Body of pancreas (tissue), 4 donors: ENCODE measurements at regions not wholly inside any gene's neighbourhood (a gene's known extent, or its start where the extent isn't known, plus 50 kb on each side); places are given as distances from the start of the nearest gene placed in this dataset.

Experiments
- ATAC-seq: fragments of 150-250 bp; one replicate; pipeline ENCODE4 v1.9.1; 2016
- DNase-seq, 4 donors: peaks; one replicate each; pipeline ENCODE4 v3.0.0-alpha.2; 2019
- H3K27ac ChIP-seq, 4 donors: fragments of 200-600 bp; sonication (generic); 1 replicate in 3 of 4; 2 replicates in 1 of 4; pipeline versions ENCODE4 v1.5.1 to v1.6.1; 2016 to 2019; ENCODE audit warnings: mild to moderate bottlenecking in 1 of 4, mixed read lengths in 1 of 4, moderate library complexity in 1 of 4
- H3K27me3 ChIP-seq, 2 donors: fragments of 200-600 bp; sonication (generic); one replicate each; pipeline ENCODE4 v1.6.0; 2016; ENCODE audit warnings: mild to moderate bottlenecking in 1 of 2
- H3K36me3 ChIP-seq, 2 donors: fragments of 200-600 bp; sonication (generic); replicated peaks in 1 of 2; 2 replicates each; pipeline ENCODE4 v1.5.1; 2016; ENCODE audit warnings: low read depth in 2 of 2; ENCODE audit not compliant: insufficient read depth in 1 of 2
- H3K4me1 ChIP-seq: fragments of 200-600 bp; sonication (generic); one replicate; pipeline ENCODE4 v1.6.0; 2016
- H3K4me3 ChIP-seq, 2 donors: fragments of 200-600 bp; sonication (generic); 1 replicate in 1 of 2; 2 replicates in 1 of 2; pipeline ENCODE4 v1.5.1; 2016 to 2019
- H3K9me3 ChIP-seq, 3 donors: fragments of 200-600 bp; sonication (generic); 1 replicate in 2 of 3; 2 replicates in 1 of 3; pipeline ENCODE4 v1.5.1; 2016
- POLR2A ChIP-seq, 3 donors: fragments of 450-650 bp; IDR thresholded peaks; one replicate each; pipeline ENCODE4 v1.6.1; 2016; ENCODE audit warnings: antibody characterized with exemption in 3 of 3, mild to moderate bottlenecking in 2 of 3
- WGBS, 2 donors: methylation state at CpG; one replicate each; pipeline ENCODE4 v1.1.5; 2017; 5-methylcytosine and 5-hydroxymethylcytosine counted together
- intact Hi-C: fragments of 100-400 bp; cut with DNase I; formaldehyde crosslinking; loops from one replicate; pipeline ENCODE4 v1.15.1; 2023
- TF ChIP-seq, protein P1 (sequence below), 7 experiments: fragments of 450-650 bp in 4 of 7; fragments of 200-600 bp in 3 of 7; sonication (generic) in 3 of 7; IDR thresholded peaks; one replicate each; pipeline ENCODE4 v1.5.1; 2016 to 2019; ENCODE audit warnings: antibody characterized with exemption in 7 of 7

DNA sequence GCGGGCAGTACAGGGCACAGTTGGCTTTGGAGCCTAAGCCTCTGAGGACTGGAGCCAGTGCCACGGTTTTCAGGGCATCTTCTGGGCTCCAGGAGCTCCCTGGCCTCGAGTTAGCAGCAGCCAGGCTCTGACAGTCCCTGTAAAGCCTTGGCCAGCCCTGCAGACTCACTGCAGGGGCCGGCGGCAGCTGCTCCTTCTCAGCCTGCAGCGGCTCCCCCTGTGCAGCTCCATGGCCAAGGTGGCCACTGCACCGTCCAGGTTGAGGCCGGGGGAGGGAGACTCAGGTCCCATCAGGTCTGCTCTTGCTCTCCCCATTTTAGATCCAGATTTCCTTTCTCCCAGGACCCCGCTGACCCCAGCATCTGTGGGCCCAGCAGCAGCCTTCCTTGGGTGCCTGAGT, 1461.1 kb downstream of the BRD1 start:
- peaks cover 11% of the 10 kb centered on the region for H3K4me1 ChIP-seq
- intact Hi-C loops: no loop called here
- no peak for TF ChIP-seq POLR2A (IDR thresholded peaks at IDR 0.05)
- TF ChIP-seq, protein P1, sequence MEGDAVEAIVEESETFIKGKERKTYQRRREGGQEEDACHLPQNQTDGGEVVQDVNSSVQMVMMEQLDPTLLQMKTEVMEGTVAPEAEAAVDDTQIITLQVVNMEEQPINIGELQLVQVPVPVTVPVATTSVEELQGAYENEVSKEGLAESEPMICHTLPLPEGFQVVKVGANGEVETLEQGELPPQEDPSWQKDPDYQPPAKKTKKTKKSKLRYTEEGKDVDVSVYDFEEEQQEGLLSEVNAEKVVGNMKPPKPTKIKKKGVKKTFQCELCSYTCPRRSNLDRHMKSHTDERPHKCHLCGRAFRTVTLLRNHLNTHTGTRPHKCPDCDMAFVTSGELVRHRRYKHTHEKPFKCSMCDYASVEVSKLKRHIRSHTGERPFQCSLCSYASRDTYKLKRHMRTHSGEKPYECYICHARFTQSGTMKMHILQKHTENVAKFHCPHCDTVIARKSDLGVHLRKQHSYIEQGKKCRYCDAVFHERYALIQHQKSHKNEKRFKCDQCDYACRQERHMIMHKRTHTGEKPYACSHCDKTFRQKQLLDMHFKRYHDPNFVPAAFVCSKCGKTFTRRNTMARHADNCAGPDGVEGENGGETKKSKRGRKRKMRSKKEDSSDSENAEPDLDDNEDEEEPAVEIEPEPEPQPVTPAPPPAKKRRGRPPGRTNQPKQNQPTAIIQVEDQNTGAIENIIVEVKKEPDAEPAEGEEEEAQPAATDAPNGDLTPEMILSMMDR (IDR thresholded peaks at IDR 0.05): no peak

DNA sequence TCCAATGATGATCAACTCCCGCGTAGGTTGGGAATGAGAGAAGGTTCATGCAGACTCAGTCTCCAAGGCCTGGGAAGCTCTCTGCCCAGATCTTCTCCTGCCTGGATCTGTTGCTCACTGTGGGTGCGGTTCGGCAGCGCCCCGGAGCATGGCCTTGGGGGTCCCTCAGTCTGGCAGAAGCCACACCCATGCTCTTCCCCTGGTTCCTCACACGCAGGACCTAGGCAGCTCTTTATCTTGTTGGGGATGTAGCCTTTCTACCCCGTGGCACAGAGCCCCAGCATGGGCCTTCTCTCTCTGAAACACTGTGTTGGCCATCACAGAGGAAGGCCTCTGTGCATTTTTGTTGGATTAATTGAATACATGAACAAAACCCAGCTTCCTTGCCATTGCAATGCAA, 1461.6 kb downstream of the BRD1 start:
- TF ChIP-seq, protein P1 (IDR thresholded peaks at IDR 0.05): no peak
- Histone ChIP-seq H3K4me3 (no peak overlapping the region), H3K27me3 (no peaks in the 10 kb centered on the region), H3K4me1 (peaks cover 11% of the 10 kb centered on the region), H3K27ac (no peak overlapping the region), H3K36me3 (no peaks in the 10 kb centered on the region), H3K9me3 (no peaks in the 10 kb centered on the region)
- intact Hi-C loops: no loop called here
- no peak for ATAC-seq
- DNase-seq: no peak
- WGBS, 2 donors: 72 to 75% methylated on average over 2 to 8 of the region's 8 CpGs

More for the DNA sequence above, 1461.1 kb downstream of the BRD1 start:
- WGBS, 2 donors: 63 to 66% methylated on average over 6 to 9 of the region's 9 CpGs
- DNase-seq: no peak
- no peaks in the 10 kb centered on the region for H3K36me3 ChIP-seq
- H3K27me3 ChIP-seq: no peaks in the 10 kb centered on the region
- H3K27ac ChIP-seq: no peak overlapping the region
- no peak overlapping the region for H3K4me3 ChIP-seq
- no peaks in the 10 kb centered on the region for H3K9me3 ChIP-seq
- no peak for ATAC-seq

- Histone ChIP-seq H3K27ac (no peak overlapping the region), H3K4me3 (no peak overlapping the region), H3K4me1 (peaks cover 9% of the 10 kb centered on the region), H3K9me3 (no peaks in the 10 kb centered on the region), H3K27me3 (no peaks in the 10 kb centered on the region), H3K36me3 (no peaks in the 10 kb centered on the region)
- 73 to 75% methylated on average over 4 of the region's 4 CpGs for WGBS, 2 donors
- intact Hi-C loops: no loop called here
- no peak for DNase-seq
- TF ChIP-seq, protein P1 (IDR thresholded peaks at IDR 0.05): no peak
- no peak for TF ChIP-seq POLR2A (IDR thresholded peaks at IDR 0.05)
- ATAC-seq: no peak
These were observed 1462.3 kb downstream of the BRD1 start for GRCh38 chr22:48365386-48365785.

DNA sequence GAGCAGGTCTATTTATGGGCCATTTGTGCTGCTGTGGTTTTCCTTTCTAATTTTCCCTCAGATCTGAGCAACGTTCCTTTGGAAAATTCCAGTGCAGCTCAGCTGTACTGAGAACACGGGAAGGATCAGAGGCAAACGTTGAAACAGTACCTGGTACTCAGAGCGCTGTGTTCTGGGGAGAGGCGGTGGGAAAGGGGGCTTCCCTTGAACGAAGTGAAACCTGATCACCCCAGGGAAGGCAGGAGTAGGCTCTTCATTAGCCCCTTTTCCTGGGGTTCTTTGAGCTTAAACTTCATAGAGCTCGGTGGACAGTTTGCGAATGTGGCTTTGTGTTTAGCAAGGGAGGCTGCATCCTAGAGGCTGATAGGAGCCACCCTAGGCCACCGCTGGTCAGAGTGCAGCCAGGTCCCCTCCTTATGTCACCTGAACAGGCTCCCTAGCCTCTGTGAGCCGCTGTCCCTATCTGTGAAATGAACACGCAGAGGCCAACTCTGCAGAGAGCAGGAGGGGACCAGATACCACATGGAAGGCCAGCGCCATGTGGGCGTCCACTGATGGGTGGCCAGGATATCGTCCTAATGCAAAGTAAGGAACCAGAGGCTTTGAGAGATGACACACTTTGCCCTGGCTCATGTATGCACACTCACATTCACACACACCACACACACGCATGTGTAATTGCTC, 1464.8 kb downstream of the BRD1 start:
- no peak for TF ChIP-seq POLR2A (IDR thresholded peaks at IDR 0.05)
- TF ChIP-seq, protein P1 (IDR thresholded peaks at IDR 0.05): no peak
- H3K27ac ChIP-seq: no peak overlapping the region
- DNase-seq (no peak), ATAC-seq (no peak)
- 36 to 56% methylated on average over 11 to 15 of the region's 15 CpGs for WGBS, 2 donors
- no peaks in the 10 kb centered on the region for H3K4me1 ChIP-seq
- no peak overlapping the region for H3K4me3 ChIP-seq
- no peaks in the 10 kb centered on the region for H3K9me3 ChIP-seq
- intact Hi-C loops: no loop called here
- no peaks in the 10 kb centered on the region for H3K27me3 ChIP-seq
- H3K36me3 ChIP-seq: no peaks in the 10 kb centered on the region

DNA sequence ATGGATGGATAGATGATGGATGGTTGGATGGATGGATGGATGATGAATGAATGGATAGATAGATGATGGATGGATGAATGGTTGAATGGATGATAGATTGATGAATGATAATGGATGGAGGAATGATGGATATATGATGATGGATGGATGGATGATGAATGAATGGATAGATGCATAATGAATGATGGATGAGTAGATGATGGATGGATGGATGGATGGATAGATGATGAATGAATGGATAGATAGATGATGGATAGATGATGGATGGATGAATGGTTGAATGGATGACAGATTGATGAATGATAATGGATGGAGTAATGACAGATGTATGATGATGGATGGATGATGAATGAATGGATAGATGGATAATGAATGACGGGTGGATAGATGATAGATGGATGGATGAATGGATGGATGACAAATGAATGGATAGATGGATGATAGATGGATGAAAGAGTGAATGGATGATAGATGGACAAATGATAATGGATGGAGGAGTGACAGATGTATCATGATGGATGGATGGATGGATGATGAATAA, 1466.5 kb downstream of the BRD1 start:
- no peak overlapping the region for H3K27ac ChIP-seq
- no peaks in the 10 kb centered on the region for H3K36me3 ChIP-seq
- no peaks in the 10 kb centered on the region for H3K27me3 ChIP-seq
- 63 to 68% methylated on average over 1 of the region's 1 CpG for WGBS, 2 donors
- no peaks in the 10 kb centered on the region for H3K4me1 ChIP-seq
- H3K4me3 ChIP-seq: no peak overlapping the region
- no peak for TF ChIP-seq POLR2A (IDR thresholded peaks at IDR 0.05)
- TF ChIP-seq, protein P1 (IDR thresholded peaks at IDR 0.05): no peak
- intact Hi-C loops: no loop called here
- DNase-seq (no peak), ATAC-seq (no peak)
- no peaks in the 10 kb centered on the region for H3K9me3 ChIP-seq
